ENCODE measurements at regions not wholly inside any gene's neighbourhood (a gene's known extent, or its start where the extent isn't known, plus 50 kb on each side); places are given as distances from the start of the nearest gene placed in this dataset.
A peak's percentile ranks its signal among the peaks of the same experiment; 100 is the strongest.

DNA sequence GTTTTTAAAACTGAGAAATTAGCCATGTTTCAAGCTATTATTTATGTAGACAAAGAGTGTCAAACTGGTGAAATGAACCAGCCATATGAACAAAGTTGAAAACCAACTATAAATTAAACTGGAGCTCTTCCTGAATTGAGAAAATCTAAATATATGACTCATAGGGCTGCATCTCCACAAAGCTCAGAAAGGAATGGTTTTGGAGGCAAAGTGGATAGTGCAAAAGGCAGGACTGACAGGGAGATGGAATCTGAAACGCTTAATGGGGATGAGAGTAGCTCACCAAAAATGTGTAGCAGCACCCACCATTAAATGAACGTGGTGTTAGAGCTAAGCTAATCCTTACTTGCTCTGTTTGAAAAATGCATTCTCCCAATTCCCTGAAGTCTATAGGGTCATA lies 1066.0 kb downstream of the AGBL1 start:
- no peak for DNase-seq (ENCODE audit: low read depth)

DNA sequence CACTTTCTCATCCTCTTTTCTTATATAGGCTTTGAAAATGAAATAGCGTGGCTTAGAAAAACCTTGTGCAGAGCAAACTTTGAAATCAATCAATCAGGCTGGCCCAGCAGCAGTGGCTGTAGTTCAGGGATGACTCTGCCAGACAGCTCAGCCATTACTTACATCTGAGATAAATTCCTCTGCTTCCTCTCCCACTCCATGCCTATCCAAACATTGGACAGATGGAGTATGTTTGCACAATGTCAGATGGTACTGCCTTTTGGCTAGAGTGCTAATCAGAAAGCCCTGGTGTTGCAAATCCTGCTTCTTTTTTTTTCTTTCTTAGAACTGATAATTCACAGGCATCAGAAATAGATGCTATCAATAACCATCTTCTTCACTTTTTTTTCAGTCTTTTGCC lies 1065.1 kb downstream of the AGBL1 start:
- no peak for DNase-seq (ENCODE audit: low read depth)

DNA sequence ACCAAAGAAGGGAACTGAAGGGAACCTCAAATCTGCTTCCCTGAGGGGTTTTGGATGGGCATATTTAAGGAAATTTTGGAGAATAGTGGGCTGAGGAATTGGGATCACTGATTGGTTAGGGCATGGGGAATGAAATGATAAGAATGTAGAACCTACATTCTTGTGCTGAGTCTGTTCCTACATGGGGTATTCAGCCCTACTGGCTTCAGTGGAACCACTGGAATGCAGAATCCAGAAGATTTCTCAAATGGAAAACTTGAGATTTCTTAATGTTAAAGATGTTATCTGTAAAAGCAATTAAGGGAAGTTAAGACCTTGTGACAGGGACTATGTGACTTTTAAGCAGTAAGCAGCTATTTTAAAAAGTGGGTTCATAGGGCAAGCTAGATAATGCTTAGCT lies 1062.4 kb downstream of the AGBL1 start:
- DNase-seq (ENCODE audit: low read depth): peak; percentile 36

DNA sequence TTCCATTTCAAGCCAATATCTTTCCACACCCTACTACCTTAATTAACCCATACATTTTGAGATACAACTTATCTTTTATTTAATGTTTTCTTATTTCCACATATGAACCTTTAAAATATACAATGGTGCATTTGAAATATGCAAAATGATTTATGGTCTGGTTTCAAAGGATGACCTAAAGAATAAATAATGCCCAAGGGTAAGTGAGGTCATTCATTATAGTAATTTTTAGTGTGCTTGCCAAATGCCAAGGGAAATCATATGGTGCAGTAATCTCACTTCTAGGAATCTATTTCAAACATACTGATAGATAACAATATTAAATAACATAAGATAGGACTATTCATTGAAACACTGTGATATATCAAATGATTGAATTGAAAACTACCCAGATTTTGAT lies 1055.4 kb downstream of the AGBL1 start:
- DNase-seq (ENCODE audit: low read depth): no peak

DNA sequence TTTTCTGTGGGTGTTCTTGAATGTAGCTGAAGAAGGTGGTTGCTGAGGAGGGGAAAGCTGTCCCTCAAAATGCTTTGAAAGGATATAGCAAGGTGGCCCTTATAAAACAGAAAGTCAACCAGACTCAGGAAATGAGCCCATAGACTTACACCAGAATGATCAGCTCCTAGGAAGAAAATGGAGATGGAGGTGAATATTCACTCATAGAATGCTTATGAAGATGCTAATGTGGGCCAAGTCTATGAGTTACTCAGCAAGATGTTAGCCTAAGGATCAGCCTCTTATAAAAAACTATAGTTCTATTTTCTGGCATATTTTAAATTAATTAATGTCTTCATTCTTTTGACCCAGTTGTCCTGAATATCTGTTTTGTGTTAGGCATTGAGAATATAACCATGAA lies 1054.0 kb downstream of the AGBL1 start:
- DNase-seq (ENCODE audit: low read depth): no peak

DNA sequence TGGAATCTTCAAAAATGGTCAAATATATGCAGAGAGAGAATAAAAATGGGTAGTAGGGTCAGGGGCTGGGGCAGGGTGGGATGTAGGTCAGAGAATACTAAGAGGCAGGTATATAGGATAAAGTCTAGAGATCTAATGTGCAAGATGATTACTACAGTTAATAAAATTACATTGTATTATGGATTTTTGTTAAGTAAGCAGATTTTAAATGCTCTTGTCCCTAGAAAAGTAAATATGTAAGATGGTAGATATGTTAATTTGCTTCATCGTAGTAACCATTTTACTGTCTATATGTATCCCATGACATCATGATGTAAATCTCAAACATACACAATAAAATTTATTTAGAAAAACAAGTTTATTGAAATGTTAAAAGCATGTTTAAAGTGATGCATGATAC lies 1051.4 kb downstream of the AGBL1 start:
- no peak for DNase-seq (ENCODE audit: low read depth)

DNA sequence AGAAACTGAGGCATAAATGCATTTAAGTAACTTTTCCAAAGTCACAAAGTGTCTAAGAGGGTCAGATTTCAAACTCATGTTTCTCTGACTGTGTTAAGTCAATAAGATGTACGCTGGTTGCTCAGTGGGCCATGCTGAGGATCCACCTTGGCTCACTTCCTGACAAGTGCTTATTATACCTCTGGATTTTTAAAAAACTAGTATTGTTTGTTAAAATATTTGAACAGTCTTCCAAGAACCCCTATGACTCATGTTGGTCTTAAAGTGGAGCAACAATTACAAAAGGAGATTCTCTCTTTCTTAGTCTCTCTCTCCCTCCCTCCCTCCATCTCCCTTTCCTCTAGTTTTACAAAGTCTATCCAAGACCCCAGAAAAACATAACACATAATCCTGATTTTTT lies 1050.2 kb downstream of the AGBL1 start:
- no peak for DNase-seq (ENCODE audit: low read depth)

DNA sequence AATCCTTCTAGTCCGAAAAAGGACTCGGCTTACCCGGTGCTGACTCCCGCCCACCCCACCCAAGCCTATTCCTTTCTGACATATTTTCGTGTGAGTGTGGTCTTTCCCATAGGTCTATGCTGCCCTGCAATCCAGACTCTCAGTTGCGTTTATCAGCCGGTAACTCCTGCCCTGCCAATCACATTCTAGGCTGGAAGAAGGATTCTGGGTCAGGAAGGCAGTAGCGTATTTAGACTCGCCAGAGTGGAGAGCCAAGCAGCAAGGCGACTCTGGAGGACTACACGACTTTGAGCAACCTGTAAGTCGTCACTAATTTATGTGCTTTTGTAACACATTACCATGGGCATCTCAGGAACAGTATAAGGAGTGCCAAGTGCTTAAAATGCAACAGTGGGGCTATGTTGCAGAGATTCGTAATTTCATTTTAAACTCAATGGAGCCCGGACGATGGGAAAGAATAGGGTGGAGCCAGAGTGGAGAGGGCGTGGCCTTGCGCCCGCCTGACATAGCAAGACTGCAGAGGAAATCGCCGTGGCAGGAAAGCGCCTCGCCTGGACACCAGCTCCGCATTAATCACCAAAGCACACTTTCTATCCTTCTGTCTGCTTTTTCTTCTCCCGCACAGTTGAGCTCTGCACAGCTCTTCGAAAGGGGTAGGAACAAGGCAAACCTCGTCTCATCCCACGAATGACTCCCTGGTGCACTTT lies 1044.2 kb downstream of the AGBL1 start:
- no peak for DNase-seq (ENCODE audit: low read depth)

DNA sequence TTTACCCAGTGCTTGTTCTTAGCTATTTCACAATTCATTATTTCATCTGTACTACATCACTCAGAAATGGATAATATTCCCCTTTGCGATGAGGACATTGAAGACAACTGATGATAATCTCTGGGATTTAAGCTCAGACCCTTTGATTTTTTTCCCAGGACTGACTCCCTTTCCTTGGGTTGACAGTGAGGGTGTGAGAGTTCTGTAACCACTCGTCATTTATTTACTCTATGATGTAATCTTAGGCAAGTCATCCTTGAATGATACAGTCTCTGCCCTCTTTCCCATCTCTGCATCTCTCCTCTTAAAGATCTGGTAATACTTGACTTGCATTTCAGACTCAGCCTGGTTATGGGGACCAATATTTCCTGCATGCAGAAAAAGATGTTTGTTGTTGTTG lies 1041.7 kb downstream of the AGBL1 start:
- no peak for DNase-seq (ENCODE audit: low read depth)

DNA sequence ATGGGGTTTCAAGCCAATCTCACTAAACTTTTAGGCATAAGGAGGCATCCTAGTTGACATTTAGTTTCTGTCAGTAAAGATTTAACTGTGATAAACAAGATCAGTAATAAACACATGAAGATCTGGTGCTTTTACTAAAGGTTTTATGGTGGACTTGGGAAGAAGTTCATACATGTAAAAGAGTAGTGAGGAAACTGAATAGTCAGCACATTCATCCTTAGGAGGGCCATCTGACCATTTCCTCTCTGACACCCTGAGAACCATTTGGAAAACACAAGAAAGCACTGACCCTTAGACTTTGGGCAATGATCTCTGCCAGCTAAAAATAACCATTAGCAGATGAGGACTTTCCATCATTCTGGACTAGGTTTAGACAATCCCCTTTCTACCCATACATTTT lies 1040.9 kb downstream of the AGBL1 start:
- no peak for DNase-seq (ENCODE audit: low read depth)

DNA sequence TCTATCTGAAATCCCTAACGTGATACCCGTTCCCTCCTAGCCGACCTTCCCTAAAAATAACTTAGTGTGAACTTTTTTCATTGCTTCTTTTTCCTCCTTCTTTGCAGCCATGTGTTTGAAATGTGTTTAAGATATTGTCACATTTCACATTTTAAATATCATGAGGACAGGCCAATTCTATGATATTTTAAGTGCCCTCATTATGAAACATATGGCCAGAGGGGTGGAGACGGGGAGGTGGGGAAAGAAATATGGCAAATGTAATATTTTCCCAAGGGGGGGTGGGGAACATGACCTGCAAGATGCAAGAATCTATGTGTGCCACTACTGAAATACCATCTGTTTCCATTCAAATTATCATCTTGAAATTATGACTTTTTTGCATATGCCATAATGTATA lies 1039.2 kb downstream of the AGBL1 start:
- DNase-seq (ENCODE audit: low read depth): no peak

DNA sequence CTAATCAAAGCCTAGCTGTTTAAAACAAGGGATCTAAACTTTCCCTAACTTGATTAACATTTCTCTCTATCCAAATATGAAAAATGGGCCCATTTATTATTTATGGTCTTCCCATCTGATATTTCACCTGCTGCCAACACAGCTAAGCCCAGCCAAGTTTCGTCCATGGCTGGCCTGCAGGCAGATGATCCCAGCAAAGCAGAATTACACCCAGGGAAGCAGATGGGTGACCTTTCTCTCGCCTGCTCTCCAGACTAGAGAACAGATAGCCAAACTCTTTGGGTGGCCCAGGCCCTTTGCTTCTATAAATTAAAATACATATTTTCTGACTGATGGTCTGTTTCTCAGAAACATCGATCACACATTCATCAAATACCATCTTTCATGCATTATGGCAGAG lies 1038.8 kb downstream of the AGBL1 start:
- DNase-seq (ENCODE audit: low read depth): no peak

DNA sequence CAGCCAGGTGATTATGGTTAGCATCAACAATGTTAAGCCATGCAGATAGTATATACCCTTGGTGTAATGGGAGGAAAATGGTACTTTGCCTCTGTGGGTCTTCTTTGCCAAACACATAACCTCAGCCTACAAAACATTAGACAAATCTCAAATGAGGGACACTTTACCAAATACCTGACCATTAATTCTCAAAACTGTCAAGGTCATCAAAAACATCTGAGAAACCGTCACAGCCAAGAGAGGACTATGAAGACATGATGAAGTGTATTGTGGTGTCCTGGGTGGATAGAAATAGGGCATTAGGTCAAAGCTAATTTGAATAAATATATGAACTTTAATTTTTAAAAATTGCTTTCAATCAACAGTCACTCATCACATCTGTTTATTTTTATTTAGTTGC lies 1036.1 kb downstream of the AGBL1 start:
- no peak for DNase-seq (ENCODE audit: low read depth)

DNA sequence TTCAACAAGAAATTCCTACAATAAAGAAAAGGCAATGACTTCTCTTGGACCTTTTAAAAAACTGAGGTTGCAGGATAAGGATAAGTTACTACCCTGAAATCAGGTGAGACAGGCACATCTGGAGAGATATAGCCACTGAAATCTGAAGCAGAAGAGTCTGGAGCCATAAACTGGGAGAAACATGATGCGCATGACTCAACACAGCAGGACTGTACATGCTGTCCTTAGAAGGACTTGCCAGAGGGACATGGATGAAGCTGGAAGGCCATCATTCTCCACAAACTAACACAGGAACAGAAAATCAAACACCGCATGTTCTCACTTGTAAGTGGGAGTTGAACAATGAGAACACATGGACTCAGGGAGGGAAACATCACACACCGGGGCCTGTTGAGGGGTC lies 1020.2 kb downstream of the AGBL1 start:
- no peak for DNase-seq (ENCODE audit: low read depth)

DNA sequence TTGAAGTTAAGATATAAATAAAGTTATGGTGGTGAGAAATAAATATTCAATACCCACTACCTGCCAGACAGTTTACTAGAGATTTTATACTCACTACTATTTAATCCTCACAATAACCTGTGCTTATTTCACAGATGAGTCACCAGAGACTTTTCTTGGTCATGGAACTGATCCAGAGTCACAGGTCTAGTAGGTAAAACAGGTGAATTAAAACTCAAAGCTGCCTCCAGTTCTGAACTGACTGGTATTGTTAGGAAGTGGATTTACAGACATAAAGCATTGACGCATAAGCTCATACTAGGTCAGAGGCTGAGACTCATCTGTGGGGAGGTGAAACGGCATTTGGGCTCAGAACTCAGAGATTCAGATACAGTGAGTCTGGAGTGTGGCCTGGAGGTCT lies 1009.9 kb downstream of the AGBL1 start:
- DNase-seq (ENCODE audit: low read depth): no peak

DNA sequence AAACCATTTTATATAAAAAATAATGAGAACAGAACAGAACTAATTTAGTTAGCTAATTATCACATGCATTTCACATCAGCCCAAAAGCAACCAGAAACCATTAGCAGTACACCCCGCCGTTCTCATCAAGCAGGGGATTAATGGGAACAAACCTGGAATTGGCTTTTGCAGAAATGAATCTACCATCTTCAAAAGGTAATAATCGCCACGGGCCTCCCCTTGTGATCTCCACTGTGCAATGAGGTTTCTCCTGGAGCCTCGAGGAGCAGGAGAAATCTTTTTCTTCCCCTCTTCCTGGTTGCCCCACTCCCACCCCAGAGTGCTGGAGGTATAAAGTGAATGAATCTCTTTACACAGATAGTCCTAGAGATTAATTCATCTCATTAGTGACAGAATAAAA lies 1003.5 kb downstream of the AGBL1 start:
- DNase-seq (ENCODE audit: low read depth): no peak

DNA sequence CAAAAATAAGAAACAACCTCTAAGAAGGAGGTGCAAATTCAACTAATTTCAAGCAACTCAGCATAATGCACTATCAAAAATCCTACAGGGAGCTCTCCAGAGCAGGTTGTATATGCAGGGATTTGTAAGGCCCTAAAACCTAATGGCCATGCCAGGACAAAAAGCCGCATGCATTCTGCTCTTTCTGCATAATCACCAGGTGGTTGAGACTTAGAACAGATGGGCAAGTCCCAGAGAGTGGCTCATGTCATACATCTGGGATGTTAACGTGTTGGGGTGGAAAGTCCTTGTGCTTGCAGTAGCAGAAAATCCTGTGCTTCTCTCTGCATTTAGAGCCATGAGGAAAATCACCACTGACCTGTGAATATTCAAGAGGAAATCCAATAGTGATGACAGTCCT lies 1002.9 kb downstream of the AGBL1 start:
- no peak for DNase-seq (ENCODE audit: low read depth)

DNA sequence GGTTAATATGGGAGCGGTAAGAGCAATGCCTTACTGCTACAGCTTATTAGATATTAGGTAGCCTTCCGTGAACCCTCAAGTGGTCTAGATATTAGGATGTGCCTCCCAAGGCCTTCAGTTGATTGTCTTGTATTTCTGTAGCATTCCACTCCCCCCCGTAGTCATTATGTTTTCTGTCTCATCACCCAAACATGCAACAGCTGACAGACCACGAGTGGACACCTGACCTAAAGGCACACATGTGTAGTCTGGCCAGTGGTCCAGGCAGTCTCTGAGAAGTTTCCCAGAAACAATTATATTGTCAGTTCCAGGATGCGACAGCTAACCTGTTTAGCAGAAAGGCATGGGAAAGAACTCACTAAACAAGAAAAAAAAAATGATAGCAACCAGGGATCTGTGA lies 1000.9 kb downstream of the AGBL1 start:
- no peak for DNase-seq (ENCODE audit: low read depth)

Data from HS-27A (cell line).